ENCODE measurements at regions not wholly inside any gene's neighbourhood (a gene's known extent, or its start where the extent isn't known, plus 50 kb on each side); places are given as distances from the start of the nearest gene placed in this dataset.

GRCh38 chr7:120091807-120092206, 181.2 kb upstream of the KCND2 start (continued):
- no peak for TF ChIP-seq HDAC6 (IDR thresholded peaks at IDR 0.05; ENCODE audit: unreplicated experiment)

GRCh38 chr7:120097020-120097419, 176.0 kb upstream of the KCND2 start:
- ChIA-PET SMC1A (ENCODE audit: uncharacterized antibody, unreplicated experiment) (no interaction called here), RAD21 (ENCODE audit: unreplicated experiment) (no interaction called here), POLR2A (no interaction called here), CTCF (no interaction called here)
- no peaks in the 10 kb centered on the region; a peak in 1 of 4 replicates for H3K27me3 ChIP-seq (replicated peaks in 1 of 2; ENCODE audit: control insufficient read depth in 2 of 2, insufficient read depth in 2 of 2, low read length in 1 of 2)
- no peak overlapping the region for H2AFZ ChIP-seq (ENCODE audit: control insufficient read depth, low read depth, low read length)
- H3K79me2 ChIP-seq (ENCODE audit: control insufficient read depth, insufficient read depth, low read length), result no peaks in the 10 kb centered on the region
- TF ChIP-seq SREBF1 (IDR thresholded peaks at IDR 0.05; ENCODE audit: low read length) (no peak), SUZ12 (IDR thresholded peaks at IDR 0.05; ENCODE audit: unreplicated experiment) (no peak), ZNF384 (IDR thresholded peaks at IDR 0.05; ENCODE audit: borderline replicate concordance, low read depth, low read length) (no peak), TCF7 (IDR thresholded peaks at IDR 0.05; ENCODE audit: borderline replicate concordance) (no peak), FOS (IDR thresholded peaks at IDR 0.05; ENCODE audit: borderline replicate concordance, extremely low read depth, insufficient read length) (no peak), RCOR1 (conservative IDR thresholded peaks at IDR 0.05; ENCODE audit: low read depth, low read length) (no peak), HCFC1 (IDR thresholded peaks at IDR 0.05; ENCODE audit: low read length) (no peak), CEBPZ (IDR thresholded peaks at IDR 0.05; ENCODE audit: low read depth, low read length) (no peak), TCF12 (IDR thresholded peaks at IDR 0.05; ENCODE audit: low read depth, low read length) (no peak), WRNIP1 (IDR thresholded peaks at IDR 0.05; ENCODE audit: borderline replicate concordance, low read depth, low read length) (no peak), SUPT20H (IDR thresholded peaks at IDR 0.05; ENCODE audit: borderline replicate concordance, control insufficient read depth, low read depth, low read length) (no peak), EED (IDR thresholded peaks at IDR 0.05; ENCODE audit: low read depth) (no peak), ZZZ3 (IDR thresholded peaks at IDR 0.05; ENCODE audit: control insufficient read depth, insufficient read length, low read depth) (no peak)
- no peak for ATAC-seq
- in situ Hi-C loops (cut with MboI) (no loop called here), intact Hi-C loops (cut with micrococcal nuclease; ENCODE audit: unreplicated experiment) (no loop called here)
- no peaks in the 10 kb centered on the region for H3K9me3 ChIP-seq (replicated peaks; ENCODE audit: control insufficient read depth, insufficient read depth, low read length)
- BruUV-seq (replicated peaks), result no TSS peak
- no peak for FAIRE-seq
- H3K4me2 ChIP-seq (ENCODE audit: control insufficient read depth, insufficient read depth), result no peak overlapping the region
- no peak for DNase-seq (ENCODE audit: low read depth, low spot score)
- H3K27ac ChIP-seq (ENCODE audit: control insufficient read depth, insufficient read depth), result no peak overlapping the region
- no peaks in the 10 kb centered on the region for H3K4me1 ChIP-seq (ENCODE audit: control insufficient read depth, insufficient read depth, low read length)
- H3K36me3 ChIP-seq (ENCODE audit: control insufficient read depth in 2 of 2, insufficient read depth in 2 of 2, low read length in 1 of 2), result no peaks in the 10 kb centered on the region
- WGBS (ENCODE audit: insufficient coverage, insufficient replicate concordance, low lambda C conversion rate, missing lambda C conversion rate), result 50% methylated on average over 2 of the region's 2 CpGs
- H3K4me3 ChIP-seq, result no peak overlapping the region
- H4K20me1 ChIP-seq (ENCODE audit: control insufficient read depth, insufficient read depth), result no peaks in the 10 kb centered on the region
- no peak overlapping the region for H3K9ac ChIP-seq (ENCODE audit: control insufficient read depth, insufficient read depth, low read length)
